K562 (cell line): ENCODE measurements at regions not wholly inside any gene's neighbourhood (a gene's known extent, or its start where the extent isn't known, plus 50 kb on each side); places are given as distances from the start of the nearest gene placed in this dataset.

ENCODE experiments used
- ATAC-seq: fragments of 200-7000 bp; cut with Tn5 transposase; 3 replicates; pipeline ENCODE4 v1.9.1; 2020; ENCODE audit warnings: moderate library complexity
- BruUV-seq: library from RNA; stranded (reverse); fragments of 400-500 nt; replicated peaks from 2 replicates; lab custom pipeline; 2021; lab: Mats Ljungman, UMichigan
- CTCF ChIA-PET: fragments of 300-600 bp; formaldehyde crosslinking; extraction: SDS; loops from one replicate; lab custom pipeline; 2021; ENCODE audit warnings: low intra/inter-chr PET ratio; lab: Yijun Ruan, JAX
- POLR2A ChIA-PET: fragments of 300-600, 350-650 bp; sonication (Branson Sonifier 250); formaldehyde crosslinking; extraction: SDS; loops from one replicate; lab custom pipeline; 2021; ENCODE audit warnings: antibody characterized with exemption, inconsistent platforms; lab: Yijun Ruan, JAX
- DNase-seq, 4 experiments: peaks; one replicate each; pipeline versions ENCODE4 v3.0.0 to v3.0.0-alpha.2; 2011 to 2018; ENCODE audit warnings: low spot score in 3 of 4, mixed read lengths in 3 of 4; ENCODE audit errors: extremely low read depth in 1 of 4
- FAIRE-seq: peaks from 2 replicates; lab custom pipeline; 2011; peaks lifted over from hg19 to GRCh38; lab: Jason Lieb, UNC
- H2AFZ ChIP-seq: 2 replicates; pipeline ENCODE4 v1.6.0; 2011; ENCODE audit warnings: low read depth, low read length, control low read depth, inconsistent platforms
- H3K27ac ChIP-seq: fragments of 200-600 bp; 3 replicates; pipeline ENCODE4 v1.8.0; 2011; ENCODE audit warnings: low read depth, mild to moderate bottlenecking, control low read depth, inconsistent platforms, low read length, moderate library complexity, mixed read lengths; ENCODE audit errors: extremely low read depth
- H3K27me3 ChIP-seq, 2 experiments: fragments of 300-600 bp in 1 of 2; 2 replicates in 1 of 2; 3 replicates in 1 of 2; pipeline versions ENCODE4 v1.6.0 to v1.8.0; 2011; ENCODE audit warnings: inconsistent platforms in 2 of 2, low read length in 2 of 2, mild to moderate bottlenecking in 1 of 2, mixed read lengths in 1 of 2, moderate library complexity in 1 of 2; ENCODE audit not compliant: control insufficient read depth in 2 of 2, insufficient read depth in 2 of 2
- H3K36me3 ChIP-seq: fragments of 300-600 bp; 3 replicates; pipeline ENCODE4 v1.8.0; 2011; ENCODE audit warnings: mild to moderate bottlenecking, low read length, inconsistent platforms; ENCODE audit not compliant: control insufficient read depth, insufficient read depth
- H3K4me1 ChIP-seq, 2 experiments: fragments of 200-600 bp in 1 of 2; replicated peaks in 1 of 2; 2 replicates in 1 of 2; 3 replicates in 1 of 2; pipeline versions ENCODE4 v1.5.1 to v1.8.0; 2011; ENCODE audit warnings: inconsistent platforms in 2 of 2, low read length in 2 of 2, mild to moderate bottlenecking in 1 of 2, mixed read lengths in 1 of 2, moderate library complexity in 1 of 2; ENCODE audit not compliant: control insufficient read depth in 2 of 2, insufficient read depth in 2 of 2
- H3K4me2 ChIP-seq: 2 replicates; pipeline ENCODE4 v1.6.1; 2011; ENCODE audit warnings: low read length, control low read depth, inconsistent platforms, mixed read lengths; ENCODE audit not compliant: insufficient read depth
- H3K4me3 ChIP-seq: fragments of 200-600 bp; sonication (generic), shearing (Covaris generic); 2 replicates; pipeline ENCODE4 v1.5.1; 2016; ENCODE audit warnings: control low read depth, inconsistent platforms
- H3K79me2 ChIP-seq: fragments of 200-600 bp; 3 replicates; pipeline ENCODE4 v1.8.0; 2011; ENCODE audit warnings: low read length, inconsistent platforms; ENCODE audit not compliant: control insufficient read depth, insufficient read depth
- H3K9ac ChIP-seq, 2 experiments: 2 replicates each; pipeline versions ENCODE4 v1.6.0 to v1.6.1; 2011; ENCODE audit warnings: low read depth in 2 of 2, low read length in 2 of 2, control low read depth in 1 of 2, inconsistent platforms in 1 of 2, mild to moderate bottlenecking in 1 of 2, mixed read lengths in 1 of 2; ENCODE audit not compliant: insufficient read depth in 1 of 2
- H3K9me1 ChIP-seq: one replicate; pipeline ENCODE4 v1.6.0; 2011; ENCODE audit warnings: inconsistent platforms, mild to moderate bottlenecking, low read length, moderate library complexity; ENCODE audit not compliant: control insufficient read depth, insufficient read depth
- H3K9me3 ChIP-seq: replicated peaks from 2 replicates; pipeline ENCODE4 v1.5.1; 2011; ENCODE audit warnings: low read depth, low read length, inconsistent platforms; ENCODE audit not compliant: control insufficient read depth, insufficient read depth
- H4K20me1 ChIP-seq: replicated peaks from 2 replicates; pipeline ENCODE4 v1.6.1; 2011; ENCODE audit warnings: low read length, inconsistent platforms, mixed read lengths; ENCODE audit not compliant: control insufficient read depth, insufficient read depth
- CTCFL ChIP-seq: IDR thresholded peaks from 2 replicates; pipeline ENCODE4 v1.6.1; 2011; ENCODE audit warnings: borderline replicate concordance, low read depth, mild to moderate bottlenecking, moderate library complexity, low read length; ENCODE audit not compliant: insufficient read depth, poor library complexity, severe bottlenecking
- E2F6 ChIP-seq, 2 experiments: IDR thresholded peaks; 2 replicates each; pipeline ENCODE4 v1.6.1; 2011; ENCODE audit warnings: borderline replicate concordance in 1 of 2, control low read depth in 1 of 2, low read depth in 1 of 2, low read length in 1 of 2, mild to moderate bottlenecking in 1 of 2, mixed read lengths in 1 of 2, moderate library complexity in 1 of 2; ENCODE audit not compliant: insufficient read depth in 1 of 2, insufficient read length in 1 of 2, poor library complexity in 1 of 2, severe bottlenecking in 1 of 2; ENCODE audit errors: extremely low read depth in 1 of 2
- POLR2B ChIP-seq: fragments of 450-650 bp; IDR thresholded peaks from 2 replicates; pipeline ENCODE4 v1.6.1; 2018; ENCODE audit warnings: low read depth; ENCODE audit not compliant: partially characterized antibody
- ZBTB40 ChIP-seq, 2 experiments: fragments of 450-650 bp in 1 of 2; sonication (generic) in 1 of 2; formaldehyde crosslinking in 1 of 2; IDR thresholded peaks; 2 replicates each; pipeline versions ENCODE4 v1.7.1 to v1.9.0; 2016 to 2022; ENCODE audit warnings: inconsistent platforms in 1 of 2, mild to moderate bottlenecking in 1 of 2, missing genetic modification reagents in 1 of 2
- WGBS: fragments of 100-300 bp; shearing (Covaris generic); methylation state at CpG from one replicate; pipeline ENCODE4 v1.1.6; 2016; ENCODE audit warnings: low coverage, mixed read lengths; ENCODE audit not compliant: insufficient coverage; ENCODE audit errors: missing lambda C conversion rate; 5-methylcytosine and 5-hydroxymethylcytosine counted together
- in situ Hi-C: fragments of 300-500 bp; cut with MboI; formaldehyde crosslinking; loops from 4 replicates; pipeline ENCODE4 v1.15.0; 2018; ENCODE audit warnings: inconsistent platforms, mixed read lengths
- intact Hi-C: fragments of 100-400 bp; cut with micrococcal nuclease; formaldehyde crosslinking; loops from 2 replicates; pipeline ENCODE4 v1.14.2; 2022

GRCh38 chr3:73677336-73678024 is 52.7 kb upstream of the PDZRN3 start:
- in situ Hi-C loops, result no loop called here
- TF ChIP-seq ZBTB40 (IDR thresholded peaks at IDR 0.05) (no peak), ZBTB40 (CRISPR knock-in tag; IDR thresholded peaks at IDR 0.05) (no peak), E2F6 (IDR thresholded peaks at IDR 0.05; ENCODE audit: borderline replicate concordance in 1 of 2, extremely low read depth in 1 of 2, insufficient read depth in 1 of 2, insufficient read length in 1 of 2, low read depth in 1 of 2, low read length in 1 of 2, poor library complexity in 1 of 2, severe bottlenecking in 1 of 2) (no peak), CTCFL (no peak), POLR2B (no peak)

More at GRCh38 chr3:73677336-73678024, 52.7 kb upstream of the PDZRN3 start:
- FAIRE-seq (no peak), DNase-seq (no peak), ATAC-seq (no peak)
- H3K4me3 ChIP-seq, result no peak overlapping the region
- H3K79me2 ChIP-seq, result no peaks in the 10 kb centered on the region
- no peaks in the 10 kb centered on the region for H3K4me1 ChIP-seq
- no peak overlapping the region for H3K9ac ChIP-seq
- ChIA-PET POLR2A (no interaction called here), CTCF (no interaction called here)
- H3K4me2 ChIP-seq, result no peak overlapping the region
- no peaks in the 10 kb centered on the region for H3K9me1 ChIP-seq
- no peaks in the 10 kb centered on the region for H3K27me3 ChIP-seq
- no peak overlapping the region for H3K27ac ChIP-seq
- H3K36me3 ChIP-seq, result no peaks in the 10 kb centered on the region
- WGBS, result 0% methylated on average over 6 of the region's 7 CpGs
- H4K20me1 ChIP-seq, result no peaks in the 10 kb centered on the region
- no TSS peak for BruUV-seq
- intact Hi-C loops, result no loop called here
- no peaks in the 10 kb centered on the region for H3K9me3 ChIP-seq
- H2AFZ ChIP-seq, result no peak overlapping the region
